8988T (cell line): ENCODE measurements at regions not wholly inside any gene's neighbourhood (a gene's known extent, or its start where the extent isn't known, plus 50 kb on each side); places are given as distances from the start of the nearest gene placed in this dataset.

Experiments used
- DNase-seq: peaks from one replicate; pipeline ENCODE4 v3.0.0; 2011

DNA sequence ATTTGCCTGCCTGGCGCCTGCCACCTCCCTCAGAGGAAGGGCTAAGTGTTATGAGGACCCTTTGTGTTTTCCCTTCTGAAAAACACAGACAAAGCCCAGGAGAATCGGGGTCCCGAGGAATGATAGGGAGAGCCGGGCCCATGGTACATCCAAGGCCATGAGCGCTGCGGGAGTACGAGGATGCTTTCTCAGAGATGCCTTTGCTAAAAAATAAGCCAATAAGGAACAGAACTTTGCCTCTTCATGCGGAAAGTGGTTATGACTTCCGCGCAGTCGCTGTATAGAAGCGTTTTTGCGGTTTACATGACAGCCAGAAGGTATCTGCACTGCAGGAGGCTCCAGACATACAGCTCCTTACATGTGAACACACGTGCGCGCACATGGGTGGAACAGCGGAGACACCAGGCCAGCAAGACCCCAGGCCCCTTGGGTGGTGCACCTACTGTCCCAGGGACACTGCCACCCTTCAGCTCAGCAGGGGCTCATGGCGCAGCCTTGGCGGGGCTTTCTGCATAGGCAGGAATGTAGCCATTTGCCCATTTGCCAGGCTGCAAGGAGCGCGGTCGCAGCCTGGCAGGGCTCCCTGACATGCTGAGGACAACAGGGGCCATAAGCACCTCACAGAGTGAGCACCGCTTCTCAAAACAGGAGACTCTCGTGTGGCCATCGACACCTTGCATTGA lies 252.4 kb upstream of the SALL3 start:
- DNase-seq = no peak

DNA sequence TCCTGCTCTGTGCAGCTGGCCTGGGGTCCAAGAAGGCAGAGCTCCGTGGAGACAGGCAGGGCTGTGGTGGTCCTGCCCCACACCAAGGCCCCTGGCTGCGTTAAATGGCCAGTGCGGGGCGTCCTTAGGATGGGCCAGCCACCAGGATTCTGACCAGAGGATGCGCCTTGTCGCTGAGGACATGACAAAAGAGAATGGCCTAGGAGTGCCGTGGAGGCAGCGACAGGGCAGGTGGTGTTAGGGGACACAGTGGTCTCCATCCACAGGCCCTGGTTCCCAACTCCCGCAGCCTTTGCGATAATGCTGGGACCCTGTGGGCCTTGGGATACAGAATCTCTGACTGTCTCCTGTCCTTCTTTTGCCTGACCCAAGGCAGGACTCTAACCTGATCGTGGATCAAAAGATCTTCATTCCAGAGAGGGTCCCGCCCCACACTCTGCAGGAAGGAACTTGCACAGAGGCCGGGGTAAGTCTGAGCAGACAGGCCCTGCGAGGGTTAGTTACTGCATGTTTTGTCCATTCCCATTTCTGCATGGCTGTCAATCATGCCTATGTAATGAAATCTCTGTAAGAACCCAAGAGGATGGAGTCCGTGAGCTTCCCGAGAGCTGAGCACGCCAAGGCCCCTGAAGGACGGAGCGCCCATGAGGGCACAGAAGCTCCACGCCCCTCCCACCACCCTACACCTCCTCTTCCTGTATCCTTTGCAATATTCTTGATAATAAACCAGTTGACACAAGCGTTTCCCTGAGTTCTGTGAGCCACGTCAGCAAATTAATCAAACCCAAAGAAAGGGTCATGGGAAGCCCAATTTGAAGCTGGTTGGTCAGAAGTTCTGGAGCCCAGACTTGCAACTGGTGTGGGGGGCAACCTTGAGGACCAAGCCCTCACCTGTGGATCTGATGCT lies 251.5 kb upstream of the SALL3 start:
- no peak for DNase-seq

DNA sequence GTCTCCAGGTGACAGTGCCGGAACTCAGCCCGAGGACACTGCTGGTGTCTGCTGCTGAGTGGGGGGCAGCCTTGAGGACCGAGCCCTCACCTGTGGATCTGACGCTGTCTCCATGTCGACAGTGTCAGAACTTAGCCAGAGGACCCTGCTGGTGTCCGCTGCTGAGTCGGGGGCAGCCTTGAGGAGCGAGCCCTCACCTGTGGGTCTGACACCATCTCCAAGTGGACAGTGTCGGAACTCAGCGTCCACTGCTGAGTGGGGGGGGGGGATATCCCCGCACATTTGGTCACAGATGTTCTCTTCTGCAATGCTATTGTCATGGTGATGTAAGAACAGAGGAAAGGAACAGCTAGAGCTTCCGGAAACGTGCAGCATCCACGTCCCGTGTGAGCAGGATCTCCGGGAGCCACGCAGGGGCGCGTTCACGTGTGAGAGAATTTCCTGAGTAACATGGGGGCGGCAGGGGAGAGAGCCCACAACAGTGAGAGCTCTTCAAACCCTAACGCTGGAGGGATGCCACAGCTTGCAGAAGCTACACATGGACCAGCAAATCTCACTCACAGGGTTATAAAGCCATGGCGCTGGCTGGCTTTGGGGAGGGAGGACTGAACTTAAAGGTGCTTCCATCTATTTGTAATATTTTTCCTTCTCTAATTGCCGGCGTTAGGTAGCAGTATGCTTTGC lies 250.7 kb upstream of the SALL3 start:
- DNase-seq = no peak

GRCh38 chr18:78730546-78730945 lies 249.1 kb upstream of the SALL3 start:
- no peak for DNase-seq

DNA sequence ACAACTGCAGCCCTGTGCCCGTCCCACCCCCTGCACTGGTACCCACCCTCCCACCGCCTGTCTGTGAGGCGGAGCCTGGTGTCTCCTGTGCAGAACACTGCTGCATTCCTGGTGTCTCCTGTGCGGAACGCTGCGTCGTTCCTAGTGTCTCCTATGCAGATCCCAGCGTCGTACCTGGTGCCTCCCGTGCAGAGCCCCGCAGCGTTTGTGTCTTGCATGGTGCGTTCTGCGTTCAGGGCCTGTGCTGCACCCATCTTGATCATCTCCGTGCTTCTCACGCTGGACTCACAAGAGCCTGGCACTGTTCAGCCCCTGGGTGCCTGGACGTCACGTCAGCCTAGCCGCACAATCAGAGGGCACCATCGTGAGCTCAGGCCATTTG lies 248.6 kb upstream of the SALL3 start:
- no peak for DNase-seq

GRCh38 chr18:78731398-78732032 lies 248.1 kb upstream of the SALL3 start:
- DNase-seq = no peak

GRCh38 chr18:78732273-78733210 lies 247.1 kb upstream of the SALL3 start:
- DNase-seq = no peak

GRCh38 chr18:78733762-78734613 lies 245.6 kb upstream of the SALL3 start:
- no peak for DNase-seq

DNA sequence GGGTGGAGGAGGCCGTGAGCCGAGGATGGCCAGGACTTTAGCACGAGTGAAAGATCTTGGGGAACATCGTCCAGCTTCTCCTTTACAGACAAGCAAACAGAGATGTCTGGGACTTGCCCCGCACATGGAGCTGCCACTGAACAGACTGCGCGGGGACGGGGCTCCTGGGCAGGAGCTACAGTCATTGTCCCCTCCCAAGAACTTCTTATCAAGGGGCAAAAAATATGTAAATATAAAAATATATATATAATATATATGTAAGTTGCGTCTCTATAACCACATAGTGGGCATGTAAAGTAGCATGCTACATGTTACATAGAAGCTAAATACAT lies 245.0 kb upstream of the SALL3 start:
- no peak for DNase-seq

DNA sequence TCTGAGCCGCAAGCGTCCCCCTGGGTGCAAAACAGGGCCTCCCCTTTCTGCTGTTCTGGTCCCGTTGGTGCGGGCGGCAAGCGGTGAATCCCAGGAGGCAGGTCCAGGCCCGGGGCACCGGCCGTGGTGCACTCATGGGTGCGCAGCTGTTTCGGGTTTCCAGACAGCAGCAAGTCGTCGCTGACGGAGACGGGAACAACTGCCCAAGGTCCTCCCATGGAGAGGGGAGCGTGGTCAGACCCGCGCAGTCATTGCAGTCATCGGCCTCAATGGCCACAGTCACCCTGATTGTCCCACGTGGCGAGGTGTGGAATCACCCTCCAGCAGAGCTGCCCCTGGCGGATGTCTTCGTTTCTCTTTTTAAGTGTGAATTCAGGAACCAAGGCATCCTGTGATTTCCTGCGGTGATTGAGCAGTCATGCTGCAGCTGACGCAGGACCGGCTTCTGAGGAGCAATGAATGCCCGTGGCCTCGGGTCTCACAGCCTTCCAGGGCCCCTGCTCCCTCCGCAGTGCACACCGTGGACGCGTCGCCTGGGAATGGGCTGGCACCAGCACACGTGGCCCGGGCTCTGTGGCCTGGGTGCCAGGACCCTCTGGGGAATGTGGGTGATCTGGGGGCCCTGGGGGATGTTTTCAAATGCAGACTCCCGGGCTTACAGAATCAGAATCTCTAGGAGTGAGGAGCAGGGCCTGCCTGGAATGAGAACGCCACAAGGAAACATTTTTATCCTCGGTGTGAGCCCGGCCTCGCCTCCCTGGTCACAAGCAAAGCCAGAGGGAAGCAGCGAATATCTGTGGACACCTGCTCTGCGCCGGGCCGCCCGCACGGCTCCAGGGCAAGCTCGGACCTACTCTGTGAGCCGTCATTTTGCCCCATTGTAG lies 244.2 kb upstream of the SALL3 start:
- no peak for DNase-seq

DNA sequence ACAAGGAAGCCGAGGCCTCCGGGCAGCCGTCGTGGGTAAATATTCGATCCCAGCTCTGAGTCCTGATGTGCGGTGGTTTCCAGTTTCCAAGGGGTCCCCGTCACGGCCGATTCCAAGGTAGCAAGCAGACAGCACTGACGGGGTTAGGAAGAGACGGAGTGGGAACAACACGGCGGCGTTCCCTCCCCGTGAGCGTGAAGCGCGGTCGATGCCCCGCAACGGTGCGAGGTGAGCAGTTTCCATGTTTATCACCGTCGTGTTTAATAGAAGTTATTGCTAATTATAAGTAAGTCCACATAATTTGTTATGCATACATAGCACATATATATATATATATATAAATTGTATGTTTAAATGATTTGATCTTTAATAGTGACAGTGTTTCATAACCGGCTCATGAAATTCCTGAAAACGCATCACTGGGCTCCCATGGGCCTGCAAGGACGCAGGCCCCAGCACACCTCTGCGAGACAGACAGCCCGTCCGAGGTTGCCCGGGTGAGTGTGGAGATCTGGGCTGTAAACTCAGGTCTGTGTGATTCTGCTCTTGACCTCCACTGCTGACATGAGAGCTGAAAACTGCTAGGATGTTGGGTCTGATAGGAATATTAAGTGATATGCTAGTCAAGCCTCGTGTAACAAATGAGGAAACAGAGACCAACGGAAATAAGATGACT lies 243.5 kb upstream of the SALL3 start:
- DNase-seq = no peak

GRCh38 chr18:78737006-78737915 lies 242.4 kb upstream of the SALL3 start:
- no peak for DNase-seq

- DNase-seq = no peak
These were observed 241.4 kb upstream of the SALL3 start for GRCh38 chr18:78738076-78738690.

DNA sequence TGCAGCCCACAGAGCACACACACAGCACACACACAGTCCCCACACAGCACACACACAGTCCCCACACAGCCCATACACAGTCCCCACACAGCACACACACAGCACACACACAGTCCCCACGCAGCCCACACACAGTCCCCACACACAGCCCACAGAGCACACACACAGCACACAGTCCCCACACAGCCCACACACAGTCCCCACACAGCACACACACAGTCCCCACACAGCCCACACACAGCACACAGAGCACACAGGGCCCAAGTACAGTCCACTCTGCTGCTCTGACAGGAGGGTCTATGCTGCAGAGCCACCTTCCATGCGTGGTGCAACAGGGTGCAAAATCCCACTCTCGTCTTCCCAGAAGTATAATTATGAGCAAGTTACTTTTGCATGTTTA lies 240.5 kb upstream of the SALL3 start:
- no peak for DNase-seq

GRCh38 chr18:78739882-78740677 lies 239.5 kb upstream of the SALL3 start:
- DNase-seq = no peak

DNA sequence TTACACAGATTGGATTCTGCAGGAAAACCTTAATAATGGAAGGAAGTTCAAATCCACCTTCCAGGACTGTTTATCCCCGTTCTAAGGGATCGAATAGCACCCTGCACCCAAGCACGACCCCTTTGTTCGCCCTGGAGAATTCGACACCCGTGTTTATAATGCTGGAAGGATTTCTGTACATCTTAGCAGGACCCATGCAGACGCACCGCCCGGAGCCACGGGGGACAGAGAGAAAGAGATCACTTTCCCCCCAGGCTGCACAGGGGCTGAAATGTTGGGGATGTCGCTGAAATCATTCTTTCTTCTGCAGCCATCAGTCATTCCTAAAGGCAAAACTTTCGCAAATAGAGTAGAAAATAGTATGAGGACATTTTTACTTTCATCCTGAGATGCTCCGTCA lies 238.7 kb upstream of the SALL3 start:
- no peak for DNase-seq
